DOHH2 (cell line): ENCODE measurements at regions not wholly inside any gene's neighbourhood (a gene's known extent, or its start where the extent isn't known, plus 50 kb on each side); places are given as distances from the start of the nearest gene placed in this dataset.

Experiments used
- H3F3A ChIP-seq: fragments of 200-600 bp; sonication (generic), shearing (Covaris generic); 2 replicates; pipeline ENCODE4 v1.6.0; 2016; ENCODE audit warnings: antibody characterized with exemption, mild to moderate bottlenecking; ENCODE audit not compliant: control insufficient read depth, insufficient read depth
- H3K27ac ChIP-seq: fragments of 200-600 bp; sonication (generic); 2 replicates; pipeline ENCODE4 v1.5.1; 2014; ENCODE audit warnings: low read depth, mild to moderate bottlenecking, low read length, moderate library complexity
- H3K27me3 ChIP-seq: fragments of 200-600 bp; sonication (generic); 2 replicates; pipeline ENCODE4 v1.6.1; 2014; ENCODE audit warnings: mild to moderate bottlenecking, low read length, mixed read lengths; ENCODE audit not compliant: control insufficient read depth
- H3K36me3 ChIP-seq: fragments of 200-600 bp; sonication (generic); 2 replicates; pipeline ENCODE4 v1.6.1; 2014; ENCODE audit warnings: mild to moderate bottlenecking, low read length, moderate library complexity, mixed read lengths; ENCODE audit not compliant: control insufficient read depth
- H3K4me1 ChIP-seq: fragments of 200-600 bp; sonication (generic); 2 replicates; pipeline ENCODE4 v1.6.1; 2014; ENCODE audit warnings: mild to moderate bottlenecking, low read length, mixed read lengths; ENCODE audit not compliant: control insufficient read depth
- H3K4me2 ChIP-seq: fragments of 200-600 bp; sonication (generic); 2 replicates; pipeline ENCODE4 v1.6.0; 2014; ENCODE audit warnings: mild to moderate bottlenecking, low read length, moderate library complexity
- H3K4me3 ChIP-seq: fragments of 200-600 bp; sonication (generic); 2 replicates; pipeline ENCODE4 v1.5.1; 2014; ENCODE audit warnings: mild to moderate bottlenecking, low read length, mixed read lengths
- H3K79me2 ChIP-seq: fragments of 200-600 bp; sonication (generic); 2 replicates; pipeline ENCODE4 v1.6.1; 2014; ENCODE audit warnings: mild to moderate bottlenecking, low read length, mixed read lengths; ENCODE audit not compliant: control insufficient read depth
- H3K9me2 ChIP-seq: fragments of 200-600 bp; sonication (generic); replicated peaks from 2 replicates; pipeline ENCODE4 v1.6.1; 2014; ENCODE audit warnings: mild to moderate bottlenecking, low read length, mixed read lengths; ENCODE audit not compliant: control insufficient read depth
- H3K9me3 ChIP-seq: fragments of 200-600 bp; sonication (generic); 2 replicates; pipeline ENCODE4 v1.6.1; 2014; ENCODE audit warnings: antibody characterized with exemption, low read length, mixed read lengths; ENCODE audit not compliant: control insufficient read depth, insufficient read depth
- H4K20me1 ChIP-seq: fragments of 200-600 bp; sonication (generic); 2 replicates; pipeline ENCODE4 v1.6.0; 2014; ENCODE audit warnings: low read depth, mild to moderate bottlenecking, antibody characterized with exemption, low read length, moderate library complexity; ENCODE audit not compliant: control insufficient read depth, insufficient read depth
- CTCF ChIP-seq: fragments of 200-600 bp; sonication (generic); IDR thresholded peaks from one replicate; pipeline ENCODE4 v1.5.1; 2014; ENCODE audit warnings: antibody characterized with exemption, mild to moderate bottlenecking, low read depth, low read length; ENCODE audit not compliant: poor library complexity, severe bottlenecking
- EZH2phosphoT487 ChIP-seq: fragments of 200-600 bp; sonication (generic); IDR thresholded peaks from 2 replicates; pipeline ENCODE4 v1.6.1; 2017; ENCODE audit warnings: borderline replicate concordance, mild to moderate bottlenecking, antibody characterized with exemption, low read length, moderate library complexity, mixed read lengths

GRCh38 chr9:135030566-135031226, 56.8 kb upstream of the OLFM1 start:
- no peak overlapping the region for H3K27ac ChIP-seq
- no peaks in the 10 kb centered on the region for H3K79me2 ChIP-seq
- H3K9me3 ChIP-seq, result no peaks in the 10 kb centered on the region
- no peaks in the 10 kb centered on the region for H3F3A ChIP-seq
- no peaks in the 10 kb centered on the region for H3K4me1 ChIP-seq
- H4K20me1 ChIP-seq, result no peaks in the 10 kb centered on the region
- TF ChIP-seq EZH2phosphoT487, result no peak
- no peak for TF ChIP-seq CTCF
- H3K36me3 ChIP-seq, result no peaks in the 10 kb centered on the region
- H3K4me2 ChIP-seq, result no peak overlapping the region
- H3K4me3 ChIP-seq, result no peak overlapping the region
- H3K9me2 ChIP-seq, result no peaks in the 10 kb centered on the region
- no peaks in the 10 kb centered on the region for H3K27me3 ChIP-seq

- H3K4me1 ChIP-seq, result no peaks in the 10 kb centered on the region
- no peaks in the 10 kb centered on the region for H3K27me3 ChIP-seq
- H3K9me3 ChIP-seq, result no peaks in the 10 kb centered on the region
- no peak overlapping the region for H3K4me3 ChIP-seq
- H3K79me2 ChIP-seq, result no peaks in the 10 kb centered on the region
- TF ChIP-seq CTCF (no peak), EZH2phosphoT487 (no peak)
- no peaks in the 10 kb centered on the region for H3K36me3 ChIP-seq
- no peaks in the 10 kb centered on the region for H4K20me1 ChIP-seq
- no peaks in the 10 kb centered on the region for H3K9me2 ChIP-seq
- no peak overlapping the region for H3K27ac ChIP-seq
- H3K4me2 ChIP-seq, result no peak overlapping the region
- H3F3A ChIP-seq, result no peaks in the 10 kb centered on the region
These were observed 55.2 kb upstream of the OLFM1 start for GRCh38 chr9:135032041-135032835.

GRCh38 chr9:135032868-135033460, 54.5 kb upstream of the OLFM1 start:
- Histone ChIP-seq H4K20me1 (no peaks in the 10 kb centered on the region), H3K9me2 (no peaks in the 10 kb centered on the region), H3F3A (no peaks in the 10 kb centered on the region), H3K4me1 (no peaks in the 10 kb centered on the region), H3K9me3 (no peaks in the 10 kb centered on the region), H3K79me2 (no peaks in the 10 kb centered on the region), H3K27ac (no peak overlapping the region), H3K36me3 (no peaks in the 10 kb centered on the region), H3K4me3 (no peak overlapping the region), H3K4me2 (no peak overlapping the region), H3K27me3 (no peaks in the 10 kb centered on the region)
- no peak for TF ChIP-seq CTCF
- no peak for TF ChIP-seq EZH2phosphoT487
